ACC112 (cell line): ENCODE measurements at regions not wholly inside any gene's neighbourhood (a gene's known extent, or its start where the extent isn't known, plus 50 kb on each side); places are given as distances from the start of the nearest gene placed in this dataset.

Experiments
- H2AFZ ChIP-seq: fragments of 200-600 bp; sonication (generic); one replicate; pipeline ENCODE4 v1.6.0; 2017; ENCODE audit warnings: antibody characterized with exemption, low read length; ENCODE audit not compliant: unreplicated experiment
- H3K27ac ChIP-seq: fragments of 200-600 bp; sonication (generic); 2 replicates; pipeline ENCODE4 v1.5.1; 2014; ENCODE audit warnings: low read depth, mild to moderate bottlenecking, antibody characterized with exemption, low read length, moderate library complexity
- H3K27me3 ChIP-seq: fragments of 200-600 bp; sonication (generic); 2 replicates; pipeline ENCODE4 v1.6.1; 2014; ENCODE audit warnings: mild to moderate bottlenecking, antibody characterized with exemption, low read length, moderate library complexity, mixed read lengths; ENCODE audit not compliant: insufficient read depth
- H3K36me3 ChIP-seq: fragments of 200-600 bp; sonication (generic); 2 replicates; pipeline ENCODE4 v1.6.1; 2016; ENCODE audit warnings: mild to moderate bottlenecking, antibody characterized with exemption, low read length, moderate library complexity, mixed read lengths; ENCODE audit not compliant: insufficient read depth
- H3K4me1 ChIP-seq: fragments of 200-600 bp; sonication (generic); one replicate; pipeline ENCODE4 v1.6.1; 2016; ENCODE audit warnings: low read length, mixed read lengths; ENCODE audit not compliant: insufficient read depth, unreplicated experiment, control insufficient read depth
- H3K4me3 ChIP-seq: fragments of 200-600 bp; sonication (generic); 2 replicates; pipeline ENCODE4 v1.5.1; 2014; ENCODE audit warnings: mild to moderate bottlenecking, low read depth, low read length
- H3K79me2 ChIP-seq: fragments of 200-600 bp; sonication (generic); one replicate; pipeline ENCODE4 v1.6.0; 2016; ENCODE audit warnings: low read length; ENCODE audit not compliant: control insufficient read depth, unreplicated experiment, insufficient read depth

GRCh38 chr18:24656050-24656449 lies 195.6 kb downstream of the HRH4 start:
- H3K79me2 ChIP-seq = no peaks in the 10 kb centered on the region
- no peak overlapping the region for H3K4me3 ChIP-seq
- no peaks in the 10 kb centered on the region for H3K36me3 ChIP-seq
- H3K27me3 ChIP-seq = peaks cover 5% of the 10 kb centered on the region; the same call in 1 of the 2 replicates
- no peak overlapping the region for H3K27ac ChIP-seq
- no peaks in the 10 kb centered on the region for H3K4me1 ChIP-seq
- no peak overlapping the region for H2AFZ ChIP-seq

DNA sequence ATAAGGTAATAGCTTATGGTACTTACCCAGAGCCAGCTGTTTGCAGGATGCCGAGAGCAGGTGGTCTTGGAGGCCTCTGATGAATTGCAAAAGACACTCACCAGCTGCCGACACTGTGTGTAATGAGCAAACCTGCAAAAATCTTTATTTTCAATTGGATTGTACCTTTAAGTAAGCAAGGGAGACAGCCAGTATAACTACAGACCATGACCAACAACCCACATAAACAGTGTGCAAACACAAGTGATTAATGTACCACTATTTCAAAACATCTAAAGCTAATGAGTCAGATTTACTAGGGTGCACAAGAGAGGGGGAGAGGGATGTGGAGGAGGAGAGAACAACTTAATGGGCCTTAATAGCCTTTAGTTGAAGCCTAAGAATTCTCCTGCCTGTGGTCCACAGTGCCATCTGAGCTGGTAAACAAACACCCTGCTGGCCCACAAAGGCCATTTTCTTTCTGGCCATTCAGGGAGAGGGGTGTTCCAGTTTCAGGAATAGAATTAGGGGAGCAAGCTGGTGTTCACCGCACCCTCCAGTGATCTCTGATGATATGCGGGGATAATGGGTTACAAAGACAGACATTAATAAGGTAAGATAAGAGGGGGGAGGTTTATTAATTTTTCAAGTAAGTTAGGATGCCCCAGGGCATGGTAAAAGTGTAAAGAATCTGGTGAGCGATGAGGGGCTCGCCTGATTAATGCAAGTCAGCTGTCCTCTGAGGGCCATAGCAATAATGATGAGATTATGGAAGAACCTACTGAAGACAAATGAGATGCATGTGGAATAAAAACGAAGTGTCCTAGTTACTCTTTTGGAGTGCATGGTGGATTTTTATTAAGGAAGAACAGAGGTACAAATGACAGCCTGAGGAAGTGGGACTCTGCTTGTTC lies 196.4 kb downstream of the HRH4 start:
- Histone ChIP-seq H3K4me3 (no peak overlapping the region), H3K79me2 (no peaks in the 10 kb centered on the region), H3K4me1 (no peaks in the 10 kb centered on the region), H3K27me3 (peaks cover 2% of the 10 kb centered on the region; the same call in 1 of the 2 replicates), H3K36me3 (no peaks in the 10 kb centered on the region), H3K27ac (no peak overlapping the region), H2AFZ (no peak overlapping the region)

DNA sequence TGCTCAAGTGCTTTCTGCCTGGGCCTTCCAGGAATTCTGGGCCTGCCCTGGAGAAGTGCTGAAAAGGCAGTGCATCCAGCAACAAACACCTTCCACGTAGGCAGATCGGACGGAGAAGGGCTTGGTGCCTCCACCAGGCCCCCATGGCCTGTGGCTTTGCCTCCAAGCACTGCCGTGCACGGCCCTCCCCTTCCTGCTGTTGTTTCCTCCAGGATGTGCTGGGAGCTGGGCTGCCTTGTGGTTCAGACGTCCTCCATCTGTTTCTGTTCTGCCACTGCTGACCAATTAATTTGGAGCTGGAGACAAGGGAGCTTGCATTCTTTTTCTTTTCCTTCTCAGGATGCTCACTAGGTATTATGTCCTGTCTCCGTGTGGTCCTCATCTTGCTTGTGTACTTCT lies 197.0 kb downstream of the HRH4 start:
- no peaks in the 10 kb centered on the region for H3K36me3 ChIP-seq
- no peak overlapping the region for H3K27ac ChIP-seq
- H3K79me2 ChIP-seq = no peaks in the 10 kb centered on the region
- no peak overlapping the region for H3K4me3 ChIP-seq
- H2AFZ ChIP-seq = no peak overlapping the region
- no peaks in the 10 kb centered on the region for H3K4me1 ChIP-seq
- peaks cover 6% of the 10 kb centered on the region; the same call in 1 of the 2 replicates for H3K27me3 ChIP-seq

GRCh38 chr18:24658302-24658701 lies 197.9 kb downstream of the HRH4 start:
- no peak overlapping the region for H3K4me3 ChIP-seq
- H3K36me3 ChIP-seq = no peaks in the 10 kb centered on the region
- H3K27me3 ChIP-seq = peaks cover 6% of the 10 kb centered on the region; the same call in 1 of the 2 replicates
- no peak overlapping the region for H2AFZ ChIP-seq
- no peaks in the 10 kb centered on the region for H3K79me2 ChIP-seq
- no peak overlapping the region for H3K27ac ChIP-seq
- no peaks in the 10 kb centered on the region for H3K4me1 ChIP-seq

GRCh38 chr18:24659827-24660720 lies 199.6 kb downstream of the HRH4 start:
- Histone ChIP-seq H3K36me3 (no peaks in the 10 kb centered on the region), H3K4me1 (no peaks in the 10 kb centered on the region), H3K79me2 (no peaks in the 10 kb centered on the region), H3K27ac (no peak overlapping the region), H2AFZ (peak overlapping the region; percentile 15), H3K4me3 (peak overlapping the region; percentile 74), H3K27me3 (peaks cover 23% of the 10 kb centered on the region; the same call in 1 of the 2 replicates)

DNA sequence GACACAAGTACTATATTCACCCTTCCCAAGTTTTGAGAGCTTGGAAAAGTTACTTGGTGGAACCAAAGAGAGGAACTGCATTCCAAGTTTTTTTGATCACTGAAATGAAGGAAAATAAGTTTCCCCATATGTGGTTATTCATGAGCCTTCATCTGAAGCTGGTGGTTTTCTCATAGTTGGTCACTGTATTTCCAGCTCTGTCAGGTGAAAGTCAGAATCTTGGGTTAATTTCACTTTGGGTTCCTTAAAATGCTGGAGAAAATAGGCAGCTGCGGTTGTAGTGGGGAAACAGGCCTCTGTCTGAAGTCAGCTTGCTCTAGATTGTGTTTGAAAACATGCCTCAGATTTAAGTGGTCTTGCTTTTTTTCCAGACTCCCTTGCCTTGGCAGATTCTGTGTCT lies 200.5 kb downstream of the HRH4 start:
- no peaks in the 10 kb centered on the region for H3K36me3 ChIP-seq

GRCh38 chr18:24662412-24662821 lies 202.0 kb downstream of the HRH4 start:
- Histone ChIP-seq H3K79me2 (no peaks in the 10 kb centered on the region), H3K4me1 (no peaks in the 10 kb centered on the region), H2AFZ (no peak overlapping the region), H3K27me3 (peaks cover 38% of the 10 kb centered on the region; the same call in 1 of the 2 replicates), H3K36me3 (no peaks in the 10 kb centered on the region), H3K4me3 (no peak overlapping the region), H3K27ac (no peak overlapping the region)

More for the DNA sequence above, 200.5 kb downstream of the HRH4 start:
- Histone ChIP-seq H2AFZ (no peak overlapping the region), H3K27ac (no peak overlapping the region), H3K4me1 (no peaks in the 10 kb centered on the region), H3K4me3 (no peak overlapping the region; the same call in 1 of the 2 replicates), H3K27me3 (peaks cover 27% of the 10 kb centered on the region; the same call in 1 of the 2 replicates), H3K79me2 (no peaks in the 10 kb centered on the region)

GRCh38 chr18:24663026-24663425 lies 202.6 kb downstream of the HRH4 start:
- no peaks in the 10 kb centered on the region for H3K36me3 ChIP-seq
- H2AFZ ChIP-seq = no peak overlapping the region
- H3K79me2 ChIP-seq = no peaks in the 10 kb centered on the region
- H3K4me1 ChIP-seq = no peaks in the 10 kb centered on the region
- H3K4me3 ChIP-seq = no peak overlapping the region
- peaks cover 44% of the 10 kb centered on the region; the same call in 1 of the 2 replicates for H3K27me3 ChIP-seq
- no peak overlapping the region for H3K27ac ChIP-seq

DNA sequence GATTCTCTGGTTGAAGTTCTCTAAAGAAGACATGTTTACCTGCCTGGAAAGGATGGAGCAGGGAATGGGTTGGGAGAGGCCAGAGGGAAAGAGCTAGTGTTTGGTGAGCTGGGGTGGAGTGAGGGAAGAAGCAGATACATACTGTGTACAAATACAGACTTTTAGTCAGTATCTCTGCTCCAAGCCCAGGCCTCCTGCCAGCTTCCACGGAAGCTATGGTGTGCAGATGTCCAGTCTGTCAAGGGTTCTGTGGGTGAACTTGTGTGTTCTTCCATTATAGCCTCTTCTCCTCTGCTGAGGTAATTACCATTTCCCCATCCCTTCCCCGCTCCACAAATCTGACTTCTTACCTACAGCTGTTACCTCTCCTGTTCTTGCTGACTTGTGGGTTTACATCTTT lies 208.6 kb downstream of the HRH4 start:
- Histone ChIP-seq H3K79me2 (no peaks in the 10 kb centered on the region), H3K27me3 (peaks cover 75% of the 10 kb centered on the region), H3K4me3 (no peak overlapping the region), H3K4me1 (no peaks in the 10 kb centered on the region), H3K27ac (no peak overlapping the region), H2AFZ (no peak overlapping the region), H3K36me3 (no peaks in the 10 kb centered on the region)

GRCh38 chr18:24669502-24669901 lies 209.1 kb downstream of the HRH4 start:
- Histone ChIP-seq H2AFZ (no peak overlapping the region), H3K4me3 (no peak overlapping the region), H3K27ac (no peak overlapping the region), H3K4me1 (no peaks in the 10 kb centered on the region), H3K36me3 (no peaks in the 10 kb centered on the region), H3K27me3 (peaks cover 75% of the 10 kb centered on the region), H3K79me2 (no peaks in the 10 kb centered on the region)
